Upper lobe of right lung (tissue), 1 donor: ENCODE measurements at regions not wholly inside any gene's neighbourhood (a gene's known extent, or its start where the extent isn't known, plus 50 kb on each side); places are given as distances from the start of the nearest gene placed in this dataset.

Experiments
- ATAC-seq: fragments of 200-7000 bp; cut with Tn5 transposase; one replicate; pipeline ENCODE4 v1.9.1; 2020; ENCODE audit warnings: mild to moderate bottlenecking, moderate library complexity
- DNase-seq: peaks from one replicate; pipeline ENCODE4 v3.0.0-alpha.2; 2020
- H3K27ac ChIP-seq: fragments of 200-600 bp; one replicate; pipeline ENCODE4 v1.8.0; 2022
- H3K27me3 ChIP-seq: fragments of 200-600 bp; one replicate; pipeline ENCODE4 v1.8.0; 2022; ENCODE audit warnings: mild to moderate bottlenecking
- H3K36me3 ChIP-seq: fragments of 200-600 bp; one replicate; pipeline ENCODE4 v1.8.0; 2022
- H3K4me1 ChIP-seq: fragments of 200-600 bp; one replicate; pipeline ENCODE4 v1.8.0; 2022
- H3K4me3 ChIP-seq: fragments of 200-600 bp; one replicate; pipeline ENCODE4 v1.8.0; 2022; ENCODE audit warnings: mild to moderate bottlenecking
- H3K9me3 ChIP-seq: fragments of 200-600 bp; one replicate; pipeline ENCODE4 v1.8.0; 2022
- CTCF ChIP-seq: fragments of 200-600 bp; IDR thresholded peaks from one replicate; pipeline ENCODE4 v1.8.0; 2022; ENCODE audit warnings: antibody characterized with exemption
- intact Hi-C: fragments of 100-400 bp; cut with DNase I; formaldehyde crosslinking; loops from one replicate; pipeline ENCODE4 v1.11.0; 2022
- donor health status: DM: no; HTN: yes; CAD: no; lungs with severe emphysema.

- Histone ChIP-seq H3K4me1 (no peaks in the 10 kb centered on the region), H3K27me3 (no peaks in the 10 kb centered on the region), H3K36me3 (no peaks in the 10 kb centered on the region), H3K27ac (no peak overlapping the region), H3K4me3 (no peak overlapping the region), H3K9me3 (no peaks in the 10 kb centered on the region)
- intact Hi-C loops = no loop called here
- DNase-seq (no peak), ATAC-seq (no peak)
- no peak for TF ChIP-seq CTCF
Measured at GRCh38 chr3:154852515-154852914, 227.6 kb upstream of the MME start.

GRCh38 chr3:154851644-154852043 lies 228.5 kb upstream of the MME start:
- no peaks in the 10 kb centered on the region for H3K36me3 ChIP-seq
- ATAC-seq = no peak
- H3K4me1 ChIP-seq = no peaks in the 10 kb centered on the region
- no peak for DNase-seq
- H3K9me3 ChIP-seq = no peaks in the 10 kb centered on the region
- H3K4me3 ChIP-seq = no peak overlapping the region
- TF ChIP-seq CTCF = no peak
- intact Hi-C loops = no loop called here
- no peak overlapping the region for H3K27ac ChIP-seq
- no peaks in the 10 kb centered on the region for H3K27me3 ChIP-seq

- Histone ChIP-seq H3K4me1 (no peaks in the 10 kb centered on the region), H3K27me3 (no peaks in the 10 kb centered on the region), H3K4me3 (no peak overlapping the region), H3K27ac (no peak overlapping the region), H3K9me3 (no peaks in the 10 kb centered on the region), H3K36me3 (no peaks in the 10 kb centered on the region)
- ATAC-seq (no peak), DNase-seq (no peak)
- TF ChIP-seq CTCF = no peak
- intact Hi-C loops = no loop called here
Measured at GRCh38 chr3:154850921-154851320, 229.2 kb upstream of the MME start.

GRCh38 chr3:154849408-154849807 lies 230.7 kb upstream of the MME start:
- no peaks in the 10 kb centered on the region for H3K36me3 ChIP-seq
- intact Hi-C loops = no loop called here
- TF ChIP-seq CTCF = no peak
- H3K9me3 ChIP-seq = no peaks in the 10 kb centered on the region
- ATAC-seq (no peak), DNase-seq (no peak)
- no peak overlapping the region for H3K27ac ChIP-seq
- H3K4me3 ChIP-seq = no peak overlapping the region
- H3K27me3 ChIP-seq = no peaks in the 10 kb centered on the region
- no peaks in the 10 kb centered on the region for H3K4me1 ChIP-seq

GRCh38 chr3:154844863-154845262 lies 235.3 kb upstream of the MME start:
- Histone ChIP-seq H3K9me3 (no peaks in the 10 kb centered on the region), H3K4me1 (no peaks in the 10 kb centered on the region), H3K27ac (no peak overlapping the region), H3K27me3 (no peaks in the 10 kb centered on the region), H3K36me3 (no peaks in the 10 kb centered on the region), H3K4me3 (no peak overlapping the region)
- intact Hi-C loops = no loop called here
- ATAC-seq (no peak), DNase-seq (no peak)
- no peak for TF ChIP-seq CTCF

GRCh38 chr3:154843647-154844046 lies 236.5 kb upstream of the MME start:
- H3K27me3 ChIP-seq = no peaks in the 10 kb centered on the region
- no peak for DNase-seq

More at GRCh38 chr3:154843647-154844046, 236.5 kb upstream of the MME start:
- ATAC-seq = no peak
- H3K9me3 ChIP-seq = no peaks in the 10 kb centered on the region
- H3K36me3 ChIP-seq = no peaks in the 10 kb centered on the region
- no peak overlapping the region for H3K27ac ChIP-seq
- intact Hi-C loops = no loop called here
- TF ChIP-seq CTCF = no peak
- H3K4me3 ChIP-seq = no peak overlapping the region
- no peaks in the 10 kb centered on the region for H3K4me1 ChIP-seq
